ENCODE measurements at regions not wholly inside any gene's neighbourhood (a gene's known extent, or its start where the extent isn't known, plus 50 kb on each side); places are given as distances from the start of the nearest gene placed in this dataset.

GRCh38 chr2:41863062-41863461 lies 184.8 kb upstream of the PKDCC start:
- FAIRE-seq (no peak), DNase-seq (ENCODE audit: low read depth, low spot score) (no peak), ATAC-seq (no peak)
- no peak overlapping the region for H2AFZ ChIP-seq (ENCODE audit: control insufficient read depth, low read depth, low read length)
- H3K36me3 ChIP-seq (ENCODE audit: control insufficient read depth in 2 of 2, insufficient read depth in 2 of 2, low read length in 1 of 2), result no peaks in the 10 kb centered on the region
- no peak for TF ChIP-seq RAD51 (IDR thresholded peaks at IDR 0.05)
- no peak for TF ChIP-seq RELB (IDR thresholded peaks at IDR 0.05; ENCODE audit: low read depth)
- TF ChIP-seq FOXK2 (IDR thresholded peaks at IDR 0.05), result no peak
- no peak for TF ChIP-seq ZNF687 (IDR thresholded peaks at IDR 0.05)
- no peak for TF ChIP-seq CHD4 (IDR thresholded peaks at IDR 0.05)
- TF ChIP-seq STAT3 (IDR thresholded peaks at IDR 0.05; ENCODE audit: low read depth, low read length), result no peak
- no peak for TF ChIP-seq SMC3 (IDR thresholded peaks at IDR 0.05; ENCODE audit: borderline replicate concordance, low read length)
- ChIA-PET POLR2A (no interaction called here), CTCF (interaction anchor here (2.8 kb wide), 1 partner anchor 224 kb away, joined by 14 read pairs; no protein-coding TSS in a partner anchor), RAD21 (ENCODE audit: unreplicated experiment) (no interaction called here), SMC1A (ENCODE audit: uncharacterized antibody, unreplicated experiment) (no interaction called here)
- no peaks in the 10 kb centered on the region for H3K4me1 ChIP-seq (ENCODE audit: control insufficient read depth, insufficient read depth, low read length)
- no peak overlapping the region for H3K27ac ChIP-seq (ENCODE audit: control insufficient read depth, insufficient read depth)
- no peak overlapping the region for H3K9ac ChIP-seq (ENCODE audit: control insufficient read depth, insufficient read depth, low read length)
- H3K9me3 ChIP-seq (replicated peaks; ENCODE audit: control insufficient read depth, insufficient read depth, low read length), result no peaks in the 10 kb centered on the region
- intact Hi-C loops (cut with micrococcal nuclease; ENCODE audit: unreplicated experiment), result loop anchor here (10.0 kb wide), 1 partner anchor 382 kb away; no protein-coding TSS in a partner anchor
- no peaks in the 10 kb centered on the region; a peak in 1 of 4 replicates for H3K27me3 ChIP-seq (replicated peaks in 1 of 2; ENCODE audit: control insufficient read depth in 2 of 2, insufficient read depth in 2 of 2, low read length in 1 of 2)
- H3K79me2 ChIP-seq (ENCODE audit: control insufficient read depth, insufficient read depth, low read length), result no peaks in the 10 kb centered on the region
- H4K20me1 ChIP-seq (ENCODE audit: control insufficient read depth, insufficient read depth), result no peaks in the 10 kb centered on the region
- BruUV-seq (replicated peaks), result no TSS peak
- in situ Hi-C loops (cut with MboI), result loop anchor here (25.0 kb wide), 1 partner anchor 799 kb away; no protein-coding TSS in a partner anchor
- WGBS (ENCODE audit: insufficient coverage, insufficient replicate concordance, low lambda C conversion rate, missing lambda C conversion rate), result 13% methylated on average over 2 of the region's 2 CpGs
- no peak overlapping the region for H3K4me3 ChIP-seq
- H3K4me2 ChIP-seq (ENCODE audit: control insufficient read depth, insufficient read depth), result no peak overlapping the region

All from GM12878 (cell line).